GM19438 (cell line): ENCODE measurements at regions not wholly inside any gene's neighbourhood (a gene's known extent, or its start where the extent isn't known, plus 50 kb on each side); places are given as distances from the start of the nearest gene placed in this dataset.

ENCODE experiments used
- ATAC-seq: cut with Tn5 transposase; IDR thresholded peaks from one replicate; pipeline ENCODE4 v1.9.1; 2021; ENCODE audit warnings: low read depth; ENCODE audit not compliant: unreplicated experiment

- no peak for ATAC-seq
Measured at GRCh38 chr13:30844548-30845296, 61.3 kb upstream of the MEDAG start.

GRCh38 chr13:30845297-30846214 is 60.5 kb upstream of the MEDAG start:
- peak; percentile 82 for ATAC-seq

GRCh38 chr13:30846311-30846710 is 59.8 kb upstream of the MEDAG start:
- no peak for ATAC-seq

- no peak for ATAC-seq
Measured at GRCh38 chr13:30846866-30847265, 59.2 kb upstream of the MEDAG start.

- ATAC-seq = no peak
Measured at GRCh38 chr13:30847650-30848307, 58.3 kb upstream of the MEDAG start.

GRCh38 chr13:30848332-30849027 is 57.6 kb upstream of the MEDAG start:
- no peak for ATAC-seq

GRCh38 chr13:30849611-30850010 is 56.5 kb upstream of the MEDAG start:
- no peak for ATAC-seq

- ATAC-seq = no peak
Measured at GRCh38 chr13:30850204-30850866, 55.7 kb upstream of the MEDAG start.

- ATAC-seq = no peak
Measured at GRCh38 chr13:30850867-30851211, 55.2 kb upstream of the MEDAG start.

- ATAC-seq = peak; percentile 55
Measured at GRCh38 chr13:30851697-30852096, 54.4 kb upstream of the MEDAG start.

- no peak for ATAC-seq
Measured at GRCh38 chr13:30855569-30855968, 50.5 kb upstream of the MEDAG start.

GRCh38 chr13:30856005-30856790 is 49.9 kb upstream of the MEDAG start:
- ATAC-seq = no peak
